Endothelial cell of umbilical vein (primary cell): ENCODE measurements at regions not wholly inside any gene's neighbourhood (a gene's known extent, or its start where the extent isn't known, plus 50 kb on each side); places are given as distances from the start of the nearest gene placed in this dataset.

Source experiments
- CTCF ChIP-seq, 2 donors: IDR thresholded peaks; 1 replicate in 1 of 2; 2 replicates in 1 of 2; pipeline ENCODE4 v1.5.1; 2011; ENCODE audit warnings: low read length in 2 of 2, mild to moderate bottlenecking in 2 of 2, moderate library complexity in 2 of 2, control low read depth in 1 of 2, inconsistent platforms in 1 of 2, low read depth in 1 of 2; ENCODE audit not compliant: insufficient read depth in 1 of 2; ENCODE audit errors: extremely low read depth in 1 of 2
- EZH2 ChIP-seq: IDR thresholded peaks from 2 replicates; pipeline ENCODE4 v1.6.1; 2012; ENCODE audit warnings: borderline replicate concordance, low read depth, mild to moderate bottlenecking, moderate library complexity, low read length, inconsistent platforms; ENCODE audit not compliant: severe bottlenecking
- FOS ChIP-seq: IDR thresholded peaks from 2 replicates; pipeline ENCODE4 v1.6.1; 2011; ENCODE audit warnings: mild to moderate bottlenecking, low read length, moderate library complexity, borderline replicate concordance; ENCODE audit not compliant: insufficient read depth
- GATA2 ChIP-seq: IDR thresholded peaks from 2 replicates; pipeline ENCODE4 v1.7.0; 2011; ENCODE audit warnings: low read depth, mild to moderate bottlenecking, moderate library complexity, mixed read lengths, low read length; ENCODE audit not compliant: insufficient read length, insufficient read depth
- JUN ChIP-seq: IDR thresholded peaks from 2 replicates; pipeline ENCODE4 v1.6.1; 2011; ENCODE audit warnings: borderline replicate concordance, low read depth; ENCODE audit not compliant: insufficient read length, insufficient read depth
- MAX ChIP-seq: IDR thresholded peaks from 2 replicates; pipeline ENCODE4 v1.6.1; 2011; ENCODE audit not compliant: insufficient read depth, insufficient read length
- MYC ChIP-seq: IDR thresholded peaks from one replicate; pipeline ENCODE4 v1.6.1; 2011; ENCODE audit warnings: mild to moderate bottlenecking, low read depth, low read length
- POLR2A ChIP-seq: IDR thresholded peaks from 2 replicates; pipeline ENCODE4 v1.6.1; 2012; ENCODE audit warnings: low read depth, mild to moderate bottlenecking, control low read depth, low read length
- POLR2AphosphoS5 ChIP-seq: IDR thresholded peaks from 2 replicates; pipeline ENCODE4 v1.6.1; 2012; ENCODE audit warnings: low read depth, mild to moderate bottlenecking, control low read depth, low read length, moderate library complexity; ENCODE audit not compliant: insufficient read depth

- TF ChIP-seq POLR2AphosphoS5 (no peak), CTCF (IDR thresholded peaks at IDR 0.05; ENCODE audit: extremely low read depth in 1 of 2, insufficient read depth in 1 of 2, low read depth in 1 of 2, low read length in 2 of 2) (no peak), POLR2A (no peak), MYC (no peak), MAX (no peak), GATA2 (no peak), JUN (no peak), EZH2 (no peak), FOS (no peak)
These were observed 660.2 kb upstream of the IGFBP3 start for GRCh38 chr7:46581268-46581667.
